NCI-H2171 treated with DMSO at 0.1 percent for 48 hours (cell line): ENCODE measurements at regions not wholly inside any gene's neighbourhood (a gene's known extent, or its start where the extent isn't known, plus 50 kb on each side); places are given as distances from the start of the nearest gene placed in this dataset.

Source experiments
- DNase-seq: peaks from one replicate; lab custom pipeline; 2025; lab: John Stamatoyannopoulos, UW

GRCh38 chr7:52700349-52700748, 335.1 kb upstream of the POM121L12 start:
- no peak for DNase-seq

DNA sequence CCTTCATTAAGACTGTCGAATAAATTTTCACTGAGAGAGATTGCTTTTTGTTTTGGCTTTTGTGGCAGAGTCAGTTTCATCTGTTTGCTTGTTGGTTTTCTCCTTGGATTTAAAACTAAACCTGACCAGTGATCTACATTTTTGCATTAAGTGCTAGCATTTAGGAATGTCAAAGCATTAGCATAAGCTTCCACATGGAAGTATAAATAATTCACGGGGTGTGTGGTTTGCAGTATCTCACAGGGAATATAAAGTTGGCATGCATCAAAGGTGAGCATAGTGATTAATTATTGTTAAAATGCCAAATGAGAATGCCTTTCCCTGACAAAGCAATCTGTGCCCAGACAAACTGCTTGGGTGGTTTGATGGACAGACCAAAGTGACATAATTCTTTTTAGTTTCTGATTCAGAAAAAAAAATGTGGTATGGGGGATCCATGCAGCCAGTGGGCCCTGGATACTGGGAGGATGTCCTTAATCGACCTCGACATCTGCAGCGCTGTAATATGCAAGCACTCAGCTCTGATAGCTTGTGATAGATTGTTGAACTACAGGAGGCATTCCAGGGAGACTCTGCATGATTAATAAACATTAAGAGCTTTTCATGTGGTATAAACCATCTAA, 339.3 kb upstream of the POM121L12 start:
- no peak for DNase-seq

DNA sequence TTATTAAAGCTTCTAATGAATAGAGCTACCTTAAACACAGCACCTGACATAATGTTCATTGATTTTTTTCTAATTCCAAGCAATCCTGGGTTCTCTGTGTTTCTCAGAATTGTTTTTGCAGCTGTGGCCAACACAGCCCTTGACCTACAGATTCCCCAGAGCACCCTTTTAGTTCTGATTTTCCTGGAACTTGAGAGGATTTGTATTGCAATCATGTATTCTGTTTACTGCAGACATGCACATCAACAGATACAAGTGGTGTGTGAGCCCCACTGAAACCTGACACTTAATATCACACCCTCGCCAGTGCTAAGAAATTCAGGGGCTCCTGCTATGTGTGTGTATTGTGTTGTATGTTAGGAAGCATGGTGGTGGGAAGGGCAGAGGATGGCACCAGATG, 344.2 kb upstream of the POM121L12 start:
- DNase-seq, result no peak

DNA sequence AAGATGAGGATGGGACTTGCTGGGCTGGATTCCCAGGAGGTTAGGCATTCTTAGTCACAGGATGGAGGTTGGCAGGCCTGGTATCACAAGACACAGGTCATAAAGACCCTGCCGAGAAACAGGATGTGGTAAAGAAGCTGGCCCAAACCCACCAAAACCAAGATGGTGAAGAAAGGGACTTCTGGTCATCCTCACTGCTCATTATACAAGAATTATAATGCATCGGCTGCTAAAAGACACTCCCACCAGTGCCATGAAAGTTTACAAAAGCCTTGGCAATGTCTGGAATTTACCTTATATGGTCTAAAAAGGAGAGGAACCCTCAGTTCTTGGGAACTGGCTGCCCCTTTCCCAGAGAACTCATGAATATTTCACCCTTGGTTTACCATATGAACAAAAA, 345.5 kb upstream of the POM121L12 start:
- DNase-seq, result no peak

GRCh38 chr7:52685333-52685732, 350.1 kb upstream of the POM121L12 start:
- DNase-seq, result no peak

DNA sequence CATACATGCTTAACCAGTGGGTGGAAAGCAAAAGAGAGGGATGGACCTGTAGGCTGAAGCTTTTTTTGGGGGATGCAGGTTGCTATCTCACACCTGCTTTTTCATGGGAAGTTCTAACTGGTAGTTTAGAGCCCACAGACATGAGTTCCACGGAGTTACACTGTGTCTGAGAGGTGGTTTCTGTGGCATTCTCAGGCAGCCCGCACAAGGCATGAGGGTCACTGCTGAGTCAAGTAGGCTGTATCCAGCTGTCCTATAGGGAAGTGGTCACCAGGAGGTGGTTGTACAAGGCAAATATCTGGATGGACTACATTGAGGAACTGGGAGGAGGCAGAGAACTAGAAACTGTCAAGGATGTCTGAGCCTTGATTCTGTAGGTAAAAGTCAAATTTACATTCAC, 351.0 kb upstream of the POM121L12 start:
- no peak for DNase-seq

- DNase-seq, result no peak
Observed at GRCh38 chr7:52682993-52683392, 352.4 kb upstream of the POM121L12 start.

GRCh38 chr7:52670608-52671225, 364.7 kb upstream of the POM121L12 start:
- DNase-seq, result no peak

- DNase-seq, result no peak
Observed at GRCh38 chr7:52669031-52669430, 366.4 kb upstream of the POM121L12 start.

DNA sequence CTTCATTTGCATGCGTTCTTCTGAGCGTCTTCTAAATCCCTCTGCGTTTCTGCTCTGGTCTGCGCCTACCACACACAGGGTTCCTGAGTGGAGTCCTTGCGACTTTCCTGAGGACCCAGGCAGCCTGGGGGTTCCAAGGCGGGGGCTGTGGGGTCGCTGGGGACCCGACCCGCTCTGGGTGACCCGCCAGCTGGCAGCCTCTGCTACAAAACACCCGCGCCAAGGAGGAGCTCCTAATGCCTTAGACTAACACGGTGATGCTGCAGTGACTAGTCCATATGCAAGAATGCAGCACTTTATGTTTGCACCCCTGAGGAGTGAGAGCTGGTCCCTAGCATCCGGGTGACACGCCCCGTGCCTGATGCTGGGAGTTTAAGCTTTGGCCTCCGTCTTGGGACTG, 367.0 kb upstream of the POM121L12 start:
- DNase-seq, result no peak

DNA sequence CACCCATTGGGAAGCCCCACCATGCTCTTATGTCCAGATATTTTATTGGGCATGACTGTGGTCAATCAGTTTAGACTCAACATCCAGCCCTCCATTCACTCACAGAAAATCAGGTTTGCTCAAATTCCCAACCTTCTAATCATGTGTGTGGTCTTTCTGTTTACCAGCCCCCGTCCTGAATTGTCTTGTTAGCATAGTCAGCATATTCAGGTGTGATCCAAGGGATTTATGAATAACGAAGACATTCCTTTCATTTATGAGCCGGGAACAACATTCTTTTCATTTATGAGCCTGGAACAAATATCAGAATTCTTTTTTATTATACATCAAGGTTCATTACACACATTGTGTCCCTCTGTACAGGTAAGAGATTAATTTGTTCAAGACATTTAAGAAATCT, 376.3 kb upstream of the POM121L12 start:
- DNase-seq, result no peak

DNA sequence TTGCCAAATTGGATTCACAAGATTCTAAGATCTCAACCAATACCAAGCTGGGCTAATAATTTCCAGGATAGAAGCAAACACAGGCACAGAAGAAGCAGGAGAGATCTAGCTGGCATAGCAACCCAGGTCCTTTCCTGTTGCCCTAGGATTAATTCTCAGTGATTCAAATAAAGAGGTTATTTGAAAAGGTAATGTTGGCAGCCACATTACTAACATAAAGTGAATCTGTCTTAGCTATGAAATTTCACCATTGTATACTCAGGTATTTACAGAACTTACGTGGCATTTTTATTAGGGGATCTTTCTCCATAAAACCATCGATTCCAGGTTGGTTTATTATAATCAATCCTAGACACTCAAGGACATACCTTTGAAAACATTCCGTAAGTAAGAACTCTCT, 379.3 kb upstream of the POM121L12 start:
- DNase-seq, result no peak

- no peak for DNase-seq
Observed at GRCh38 chr7:52652621-52653020, 382.8 kb upstream of the POM121L12 start.

DNA sequence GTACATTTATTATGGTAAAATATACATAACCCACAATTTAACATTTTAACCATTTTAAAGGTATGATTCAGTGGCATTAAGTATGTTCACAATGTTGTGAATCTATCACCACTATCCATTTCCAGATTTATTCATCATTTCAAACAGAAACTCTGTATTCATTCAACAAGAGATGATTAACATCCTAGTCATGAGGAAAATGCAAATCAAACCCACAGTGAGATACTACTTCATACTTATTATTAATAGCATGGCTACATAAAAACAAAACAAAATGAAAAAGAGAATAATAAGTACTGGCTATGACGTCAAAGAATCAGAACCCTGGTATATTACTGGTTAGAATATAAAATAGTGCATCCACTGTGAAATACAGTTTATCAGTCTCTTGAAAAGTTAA, 386.6 kb upstream of the POM121L12 start:
- DNase-seq, result no peak

DNA sequence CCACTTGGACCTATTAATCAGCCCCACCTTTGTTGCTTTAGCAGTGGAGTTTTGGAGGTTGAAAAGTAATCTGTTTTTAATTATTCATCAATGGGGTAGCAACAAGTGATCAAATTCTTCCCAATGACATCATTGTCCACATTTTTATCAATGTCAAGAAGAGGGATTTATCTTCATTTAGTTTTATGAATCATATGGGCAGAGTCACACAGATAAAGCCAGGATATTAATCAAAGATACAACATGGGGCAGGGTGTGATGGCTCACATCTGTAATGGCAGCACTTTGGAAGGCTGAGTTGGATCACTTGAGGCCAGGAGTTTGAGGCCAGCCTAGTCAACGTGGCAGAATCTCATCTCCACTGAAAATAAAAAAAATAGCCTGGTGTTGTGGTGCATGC, 388.4 kb upstream of the POM121L12 start:
- DNase-seq, result no peak

- DNase-seq, result no peak
Observed at GRCh38 chr7:52639981-52640380, 395.5 kb upstream of the POM121L12 start.

GRCh38 chr7:52639126-52639525, 396.3 kb upstream of the POM121L12 start:
- DNase-seq, result no peak

GRCh38 chr7:52635021-52635420, 400.4 kb upstream of the POM121L12 start:
- DNase-seq, result no peak

DNA sequence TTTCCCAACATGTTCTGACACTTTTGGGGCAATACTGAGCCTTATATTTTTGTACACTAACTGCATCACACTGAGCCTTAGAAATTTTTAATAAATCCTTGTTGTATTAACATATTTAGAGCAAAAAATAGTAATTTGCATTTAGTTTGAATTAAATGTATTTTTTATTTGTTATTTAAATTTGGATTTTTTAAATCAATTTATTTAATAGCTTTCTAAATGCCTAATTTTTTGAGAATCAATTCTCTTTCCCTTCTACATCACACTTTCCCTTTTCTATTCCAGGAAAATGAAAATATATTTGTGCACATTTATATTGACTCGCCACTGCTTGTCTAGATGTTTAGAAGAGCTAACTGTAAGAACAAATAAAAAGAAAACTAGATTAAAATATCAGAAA, 414.6 kb upstream of the POM121L12 start:
- no peak for DNase-seq

DNA sequence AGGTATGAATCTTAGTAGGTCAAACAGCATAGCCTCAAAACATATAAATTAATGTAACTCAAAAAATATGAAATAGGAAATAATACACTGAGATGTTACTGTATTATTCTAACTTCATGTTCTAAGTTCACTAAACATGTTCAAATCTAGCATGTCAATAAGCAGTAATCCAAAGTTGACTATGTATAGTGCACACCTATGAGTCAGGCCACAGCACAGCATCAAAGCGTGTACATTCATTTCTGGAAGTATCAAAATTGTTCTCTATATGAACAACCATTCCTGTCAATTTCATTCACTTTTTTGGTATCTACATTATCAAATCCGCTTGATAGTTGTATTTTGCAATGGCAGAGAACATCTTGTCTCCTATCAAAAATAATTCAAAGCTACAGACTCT, 418.9 kb upstream of the POM121L12 start:
- no peak for DNase-seq

DNA sequence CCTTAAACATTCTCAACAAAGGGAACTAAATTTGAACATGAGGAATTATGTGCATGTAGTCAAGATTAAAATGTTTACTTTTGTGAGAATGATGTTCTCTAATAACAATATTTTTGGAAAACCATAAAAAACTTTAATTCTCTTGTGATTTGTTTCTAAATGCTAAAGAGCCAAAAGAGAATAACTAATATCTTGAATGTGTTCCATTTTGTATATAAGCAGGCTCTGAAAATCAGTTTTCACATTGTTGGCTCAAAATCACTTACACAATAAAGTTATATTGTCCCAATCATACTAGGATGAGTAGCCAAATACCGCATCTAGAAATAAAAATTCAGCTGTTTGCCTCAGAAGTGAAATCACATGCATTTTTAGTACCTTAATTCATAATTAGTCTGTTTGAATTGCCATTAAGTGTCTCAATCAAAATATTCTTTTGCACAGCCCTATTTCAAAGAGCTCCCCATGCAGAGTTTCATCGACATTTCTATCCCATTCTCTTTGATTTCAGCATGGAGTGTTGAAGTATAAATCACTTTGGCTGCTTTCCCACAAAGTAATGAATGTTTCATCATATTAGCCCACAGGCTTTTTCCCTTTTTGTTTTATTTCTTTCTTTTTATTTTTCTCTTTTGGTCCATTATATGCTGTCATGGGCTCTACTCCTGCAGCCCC, 420.3 kb upstream of the POM121L12 start:
- DNase-seq, result no peak

- no peak for DNase-seq
Observed at GRCh38 chr7:52609511-52609910, 425.9 kb upstream of the POM121L12 start.

- no peak for DNase-seq
Observed at GRCh38 chr7:52592698-52593097, 442.7 kb upstream of the POM121L12 start.

GRCh38 chr7:52586704-52587103, 448.7 kb upstream of the POM121L12 start:
- no peak for DNase-seq
